Testis (tissue), 2 donors: ENCODE measurements at regions not wholly inside any gene's neighbourhood (a gene's known extent, or its start where the extent isn't known, plus 50 kb on each side); places are given as distances from the start of the nearest gene placed in this dataset.

ENCODE experiments used
- DNase-seq: peaks from one replicate; pipeline ENCODE4 v3.0.0-alpha.2; 2019
- H3K27ac ChIP-seq, 2 donors: fragments of 200-600 bp; sonication (generic); one replicate each; pipeline ENCODE4 v1.5.1; 2019
- H3K27me3 ChIP-seq: fragments of 200-600 bp; sonication (generic); one replicate; pipeline ENCODE4 v1.5.1; 2019
- H3K36me3 ChIP-seq: fragments of 200-600 bp; sonication (generic); one replicate; pipeline ENCODE4 v1.5.1; 2017; ENCODE audit warnings: low read depth; ENCODE audit errors: missing control alignments
- H3K4me1 ChIP-seq: fragments of 200-600 bp; sonication (generic); one replicate; pipeline ENCODE4 v1.5.1; 2019
- H3K4me3 ChIP-seq, 2 donors: fragments of 200-600 bp; sonication (generic); one replicate each; pipeline ENCODE4 v1.5.1; 2017 to 2019
- H3K9me3 ChIP-seq: fragments of 200-600 bp; sonication (generic); one replicate; pipeline ENCODE4 v1.5.1; 2017
- CTCF ChIP-seq, 3 experiments: fragments of 450-650 bp in 2 of 3; fragments of 200-600 bp in 1 of 3; sonication (generic) in 1 of 3; IDR thresholded peaks; one replicate each; pipeline ENCODE4 v1.5.1; 2016 to 2019; ENCODE audit warnings: antibody characterized with exemption in 3 of 3, mild to moderate bottlenecking in 2 of 3, moderate library complexity in 1 of 3
- POLR2A ChIP-seq: fragments of 450-650 bp; IDR thresholded peaks from one replicate; pipeline ENCODE4 v1.6.1; 2017; ENCODE audit warnings: antibody characterized with exemption, mild to moderate bottlenecking, moderate library complexity
- WGBS, 2 donors: methylation state at CpG; one replicate each; pipeline ENCODE4 v1.1.5; 2018; 5-methylcytosine and 5-hydroxymethylcytosine counted together
- intact Hi-C: fragments of 100-400 bp; cut with DNase I; formaldehyde crosslinking; loops from one replicate; pipeline ENCODE4 v1.15.1; 2023; ENCODE audit warnings: low total_unique reads

- Histone ChIP-seq H3K27me3 (no peaks in the 10 kb centered on the region), H3K36me3 (no peaks in the 10 kb centered on the region), H3K4me1 (no peaks in the 10 kb centered on the region), H3K27ac (no peak overlapping the region), H3K9me3 (no peaks in the 10 kb centered on the region), H3K4me3 (no peak overlapping the region)
- intact Hi-C loops, result no loop called here
- TF ChIP-seq CTCF (IDR thresholded peaks at IDR 0.05) (no peak), POLR2A (no peak)
- WGBS, 2 donors, result 83 to 89% methylated on average over 2 of the region's 2 CpGs
- no peak for DNase-seq
Observed at GRCh38 chr15:46861796-46862195, 855.5 kb upstream of the SEMA6D start.

GRCh38 chr15:46865155-46865554 lies 852.1 kb upstream of the SEMA6D start:
- no peaks in the 10 kb centered on the region for H3K9me3 ChIP-seq
- no peak overlapping the region for H3K4me3 ChIP-seq
- H3K27ac ChIP-seq, result no peak overlapping the region
- H3K36me3 ChIP-seq, result no peaks in the 10 kb centered on the region
- DNase-seq, result no peak
- H3K4me1 ChIP-seq, result no peaks in the 10 kb centered on the region
- no peak for TF ChIP-seq CTCF (IDR thresholded peaks at IDR 0.05)
- no peak for TF ChIP-seq POLR2A
- intact Hi-C loops, result no loop called here
- no peaks in the 10 kb centered on the region for H3K27me3 ChIP-seq
- WGBS, 2 donors, result 84 to 85% methylated on average over 6 of the region's 6 CpGs

GRCh38 chr15:46872286-46872980 lies 844.9 kb upstream of the SEMA6D start:
- H3K9me3 ChIP-seq, result no peaks in the 10 kb centered on the region
- WGBS, 2 donors, result 76% methylated on average over 5 of the region's 5 CpGs
- intact Hi-C loops, result no loop called here
- no peak for DNase-seq
- TF ChIP-seq CTCF (IDR thresholded peaks at IDR 0.05) (no peak), POLR2A (no peak)
- no peaks in the 10 kb centered on the region for H3K36me3 ChIP-seq
- H3K27me3 ChIP-seq, result no peaks in the 10 kb centered on the region
- no peak overlapping the region for H3K27ac ChIP-seq
- no peaks in the 10 kb centered on the region for H3K4me1 ChIP-seq
- H3K4me3 ChIP-seq, result no peak overlapping the region

GRCh38 chr15:46872981-46873330 lies 844.3 kb upstream of the SEMA6D start:
- no peak overlapping the region for H3K4me3 ChIP-seq
- intact Hi-C loops, result no loop called here
- 83 to 89% methylated on average over 2 of the region's 2 CpGs for WGBS, 2 donors
- no peak for TF ChIP-seq POLR2A
- TF ChIP-seq CTCF (IDR thresholded peaks at IDR 0.05), result no peak
- H3K4me1 ChIP-seq, result no peaks in the 10 kb centered on the region
- no peaks in the 10 kb centered on the region for H3K27me3 ChIP-seq
- no peak overlapping the region for H3K27ac ChIP-seq
- H3K36me3 ChIP-seq, result no peaks in the 10 kb centered on the region
- no peaks in the 10 kb centered on the region for H3K9me3 ChIP-seq
- no peak for DNase-seq

- TF ChIP-seq CTCF (IDR thresholded peaks at IDR 0.05) (no peak), POLR2A (no peak)
- Histone ChIP-seq H3K4me3 (no peak overlapping the region), H3K27ac (no peak overlapping the region), H3K36me3 (no peaks in the 10 kb centered on the region), H3K4me1 (no peaks in the 10 kb centered on the region), H3K27me3 (no peaks in the 10 kb centered on the region), H3K9me3 (no peaks in the 10 kb centered on the region)
- intact Hi-C loops, result no loop called here
- DNase-seq, result no peak
- 43 to 48% methylated on average over 5 of the region's 5 CpGs for WGBS, 2 donors
Observed at GRCh38 chr15:46879032-46879770, 838.1 kb upstream of the SEMA6D start.
